ENCODE measurements at regions not wholly inside any gene's neighbourhood (a gene's known extent, or its start where the extent isn't known, plus 50 kb on each side); places are given as distances from the start of the nearest gene placed in this dataset.

- no peak for DNase-seq (ENCODE audit: low spot score)
- no peaks in the 10 kb centered on the region for H3K36me3 Mint-ChIP-seq (ENCODE audit: low read depth)
- H3K9me3 Mint-ChIP-seq (ENCODE audit: low read depth), result peaks cover 9% of the 10 kb centered on the region
- no peak overlapping the region for H3K27ac Mint-ChIP-seq (ENCODE audit: unreplicated experiment)
- H3K4me1 Mint-ChIP-seq (ENCODE audit: low read depth), result no peaks in the 10 kb centered on the region
- no peak for TF ChIP-seq CTCF (IDR thresholded peaks at IDR 0.05)
- H3K4me3 Mint-ChIP-seq (ENCODE audit: unreplicated experiment), result no peak overlapping the region
- peaks cover 17% of the 10 kb centered on the region for H3K27me3 Mint-ChIP-seq (ENCODE audit: low read depth)
These were observed 130.0 kb downstream of the CDH26 start for GRCh38 chr20:60088236-60088635.

- peaks cover 6% of the 10 kb centered on the region for H3K27me3 Mint-ChIP-seq (ENCODE audit: low read depth)
- H3K36me3 Mint-ChIP-seq (ENCODE audit: low read depth), result no peaks in the 10 kb centered on the region
- TF ChIP-seq CTCF (IDR thresholded peaks at IDR 0.05), result no peak
- no peak overlapping the region for H3K27ac Mint-ChIP-seq (ENCODE audit: unreplicated experiment)
- no peak overlapping the region for H3K4me3 Mint-ChIP-seq (ENCODE audit: unreplicated experiment)
- DNase-seq (ENCODE audit: low spot score), result no peak
- H3K4me1 Mint-ChIP-seq (ENCODE audit: low read depth), result no peaks in the 10 kb centered on the region
- H3K9me3 Mint-ChIP-seq (ENCODE audit: low read depth), result peaks cover 14% of the 10 kb centered on the region
These were observed 132.4 kb downstream of the CDH26 start for GRCh38 chr20:60090631-60091030.

GRCh38 chr20:60091305-60091704 is 133.1 kb downstream of the CDH26 start:
- Mint-ChIP-seq H3K27ac (ENCODE audit: unreplicated experiment) (no peak overlapping the region), H3K27me3 (ENCODE audit: low read depth) (peaks cover 6% of the 10 kb centered on the region), H3K36me3 (ENCODE audit: low read depth) (no peaks in the 10 kb centered on the region), H3K4me1 (ENCODE audit: low read depth) (no peaks in the 10 kb centered on the region), H3K4me3 (ENCODE audit: unreplicated experiment) (no peak overlapping the region), H3K9me3 (ENCODE audit: low read depth) (peaks cover 14% of the 10 kb centered on the region)
- no peak for DNase-seq (ENCODE audit: low spot score)
- no peak for TF ChIP-seq CTCF (IDR thresholded peaks at IDR 0.05)

DNA sequence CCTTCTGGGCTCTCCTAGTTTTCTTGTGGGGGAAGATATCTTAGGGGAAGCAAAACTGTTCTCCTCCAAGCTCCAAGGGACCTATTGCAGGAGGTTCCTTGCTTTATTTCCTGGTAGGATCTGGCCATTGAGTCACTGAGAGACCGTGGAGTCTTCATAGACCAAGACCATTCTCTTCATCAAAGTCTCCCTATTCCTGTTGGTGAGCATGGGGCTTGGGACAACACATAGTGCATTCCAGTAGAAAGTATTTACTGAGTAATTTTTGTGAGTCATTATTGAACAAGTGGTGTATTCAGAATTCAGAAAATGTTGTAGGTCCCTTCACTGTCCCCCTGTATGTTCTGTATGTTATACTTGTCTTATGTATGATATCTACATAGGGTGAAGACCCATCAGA is 133.6 kb downstream of the CDH26 start:
- no peaks in the 10 kb centered on the region for H3K4me1 Mint-ChIP-seq (ENCODE audit: low read depth)
- DNase-seq (ENCODE audit: low spot score), result no peak
- H3K27me3 Mint-ChIP-seq (ENCODE audit: low read depth), result peaks cover 6% of the 10 kb centered on the region
- H3K9me3 Mint-ChIP-seq (ENCODE audit: low read depth), result peaks cover 14% of the 10 kb centered on the region
- TF ChIP-seq CTCF (IDR thresholded peaks at IDR 0.05), result no peak
- no peak overlapping the region for H3K27ac Mint-ChIP-seq (ENCODE audit: unreplicated experiment)
- H3K36me3 Mint-ChIP-seq (ENCODE audit: low read depth), result no peaks in the 10 kb centered on the region
- no peak overlapping the region for H3K4me3 Mint-ChIP-seq (ENCODE audit: unreplicated experiment)

DNA sequence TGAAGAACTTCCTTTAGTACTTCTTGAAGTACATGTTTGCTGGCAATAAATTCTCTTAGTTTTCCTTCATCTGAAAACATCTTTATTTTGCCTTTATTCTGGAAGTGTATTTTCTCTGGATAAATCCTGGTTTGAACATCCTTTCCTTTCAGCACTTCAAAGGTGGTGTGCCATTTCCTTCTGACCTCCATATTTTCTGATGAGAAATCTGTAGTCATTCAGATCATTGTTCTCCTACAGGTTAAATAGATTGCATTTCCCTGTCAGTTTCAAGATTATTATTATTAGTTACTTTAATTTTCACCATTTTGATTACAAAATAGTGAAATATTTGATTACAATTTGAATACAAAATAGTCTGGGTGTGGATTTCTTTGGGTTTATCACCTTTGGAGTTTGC is 134.5 kb downstream of the CDH26 start:
- H3K27me3 Mint-ChIP-seq (ENCODE audit: low read depth), result peaks cover 7% of the 10 kb centered on the region
- no peak for DNase-seq (ENCODE audit: low spot score)
- no peak for TF ChIP-seq CTCF (IDR thresholded peaks at IDR 0.05)
- H3K4me1 Mint-ChIP-seq (ENCODE audit: low read depth), result no peaks in the 10 kb centered on the region
- no peak overlapping the region for H3K4me3 Mint-ChIP-seq (ENCODE audit: unreplicated experiment)
- H3K27ac Mint-ChIP-seq (ENCODE audit: unreplicated experiment), result no peak overlapping the region
- H3K9me3 Mint-ChIP-seq (ENCODE audit: low read depth), result peaks cover 15% of the 10 kb centered on the region
- H3K36me3 Mint-ChIP-seq (ENCODE audit: low read depth), result no peaks in the 10 kb centered on the region
